ENCODE measurements at regions not wholly inside any gene's neighbourhood (a gene's known extent, or its start where the extent isn't known, plus 50 kb on each side); places are given as distances from the start of the nearest gene placed in this dataset.

DNA sequence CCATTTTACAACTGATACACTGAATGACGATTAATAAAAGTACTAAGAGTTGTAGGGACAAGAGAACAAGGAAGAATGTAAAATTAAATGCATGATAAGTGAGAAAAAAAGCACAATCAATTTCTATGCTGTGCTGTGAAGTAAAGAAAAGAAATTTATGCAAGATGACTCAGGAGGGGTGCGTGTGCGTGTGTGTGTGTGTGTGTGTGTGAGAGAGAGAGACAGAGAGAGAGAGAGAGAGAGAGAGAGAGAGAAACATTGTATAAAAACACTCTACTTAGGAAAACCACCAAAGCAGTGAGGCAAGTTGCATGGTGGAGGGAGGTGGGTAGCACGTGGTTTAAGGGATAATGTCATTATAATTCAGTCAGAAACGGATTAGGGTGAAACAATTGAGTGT, 580.8 kb upstream of the ALCAM start (continued):
- TF ChIP-seq, protein P1, sequence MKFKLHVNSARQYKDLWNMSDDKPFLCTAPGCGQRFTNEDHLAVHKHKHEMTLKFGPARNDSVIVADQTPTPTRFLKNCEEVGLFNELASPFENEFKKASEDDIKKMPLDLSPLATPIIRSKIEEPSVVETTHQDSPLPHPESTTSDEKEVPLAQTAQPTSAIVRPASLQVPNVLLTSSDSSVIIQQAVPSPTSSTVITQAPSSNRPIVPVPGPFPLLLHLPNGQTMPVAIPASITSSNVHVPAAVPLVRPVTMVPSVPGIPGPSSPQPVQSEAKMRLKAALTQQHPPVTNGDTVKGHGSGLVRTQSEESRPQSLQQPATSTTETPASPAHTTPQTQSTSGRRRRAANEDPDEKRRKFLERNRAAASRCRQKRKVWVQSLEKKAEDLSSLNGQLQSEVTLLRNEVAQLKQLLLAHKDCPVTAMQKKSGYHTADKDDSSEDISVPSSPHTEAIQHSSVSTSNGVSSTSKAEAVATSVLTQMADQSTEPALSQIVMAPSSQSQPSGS (IDR thresholded peaks at IDR 0.05; ENCODE audit: low read length) = no peak
- no peak for TF ChIP-seq TEAD4 (IDR thresholded peaks at IDR 0.05; ENCODE audit: low read depth, low read length)
